ENCODE measurements at regions not wholly inside any gene's neighbourhood (a gene's known extent, or its start where the extent isn't known, plus 50 kb on each side); places are given as distances from the start of the nearest gene placed in this dataset.

- DNase-seq = no peak
Measured at GRCh38 chr10:92792661-92793060, 55.7 kb upstream of the EXOC6 start.
